ENCODE measurements at regions not wholly inside any gene's neighbourhood (a gene's known extent, or its start where the extent isn't known, plus 50 kb on each side); places are given as distances from the start of the nearest gene placed in this dataset.

GRCh38 chr4:137343221-137343620 lies 189.1 kb downstream of the PCDH18 start:
- TF ChIP-seq CTCF (IDR thresholded peaks at IDR 0.05) (no peak), POLR2A (IDR thresholded peaks at IDR 0.05) (no peak)
